ENCODE measurements at regions not wholly inside any gene's neighbourhood (a gene's known extent, or its start where the extent isn't known, plus 50 kb on each side); places are given as distances from the start of the nearest gene placed in this dataset.

GRCh38 chr6:143607974-143608373, 69.8 kb upstream of the PHACTR2 start:
- TF ChIP-seq, protein P1, sequence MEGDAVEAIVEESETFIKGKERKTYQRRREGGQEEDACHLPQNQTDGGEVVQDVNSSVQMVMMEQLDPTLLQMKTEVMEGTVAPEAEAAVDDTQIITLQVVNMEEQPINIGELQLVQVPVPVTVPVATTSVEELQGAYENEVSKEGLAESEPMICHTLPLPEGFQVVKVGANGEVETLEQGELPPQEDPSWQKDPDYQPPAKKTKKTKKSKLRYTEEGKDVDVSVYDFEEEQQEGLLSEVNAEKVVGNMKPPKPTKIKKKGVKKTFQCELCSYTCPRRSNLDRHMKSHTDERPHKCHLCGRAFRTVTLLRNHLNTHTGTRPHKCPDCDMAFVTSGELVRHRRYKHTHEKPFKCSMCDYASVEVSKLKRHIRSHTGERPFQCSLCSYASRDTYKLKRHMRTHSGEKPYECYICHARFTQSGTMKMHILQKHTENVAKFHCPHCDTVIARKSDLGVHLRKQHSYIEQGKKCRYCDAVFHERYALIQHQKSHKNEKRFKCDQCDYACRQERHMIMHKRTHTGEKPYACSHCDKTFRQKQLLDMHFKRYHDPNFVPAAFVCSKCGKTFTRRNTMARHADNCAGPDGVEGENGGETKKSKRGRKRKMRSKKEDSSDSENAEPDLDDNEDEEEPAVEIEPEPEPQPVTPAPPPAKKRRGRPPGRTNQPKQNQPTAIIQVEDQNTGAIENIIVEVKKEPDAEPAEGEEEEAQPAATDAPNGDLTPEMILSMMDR (IDR thresholded peaks at IDR 0.05; ENCODE audit: low read depth, low read length, missing control alignments): no peak
- no peak overlapping the region for H3K4me3 ChIP-seq (ENCODE audit: low read depth, low read length)
- no peak for DNase-seq (ENCODE audit: low read depth)

GRCh38 chr6:143607168-143607567, 70.6 kb upstream of the PHACTR2 start:
- no peak overlapping the region for H3K4me3 ChIP-seq (ENCODE audit: low read depth, low read length)
- TF ChIP-seq, protein P1 (IDR thresholded peaks at IDR 0.05; ENCODE audit: low read depth, low read length, missing control alignments): no peak
- no peak for DNase-seq (ENCODE audit: low read depth)

DNA sequence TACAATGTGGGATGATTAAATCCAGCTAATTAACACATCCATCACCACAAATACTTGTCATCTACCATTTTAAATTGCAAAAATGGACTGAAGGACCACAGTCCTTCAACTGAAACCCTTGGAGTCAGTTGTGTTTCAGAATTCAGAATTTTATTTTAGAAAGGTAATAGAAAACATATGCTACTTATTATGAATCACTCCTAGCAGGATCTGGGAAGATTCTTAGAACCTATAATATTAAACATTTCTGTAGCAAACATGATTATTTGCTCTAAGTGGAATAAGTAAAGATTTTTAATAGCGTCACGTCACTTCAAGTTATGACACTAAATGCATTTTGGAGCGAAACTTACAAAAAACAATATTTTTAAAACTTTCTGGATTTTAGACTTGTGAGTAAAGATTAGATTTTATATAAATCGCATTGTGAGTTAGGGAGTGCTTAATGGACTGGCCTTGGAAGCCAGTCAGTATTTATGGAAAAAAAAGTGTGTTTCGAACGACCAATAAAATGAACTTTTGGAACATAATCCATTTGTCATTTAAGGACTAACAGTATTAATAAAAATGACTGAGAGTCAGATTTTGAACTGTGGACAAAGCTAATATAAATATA, 71.8 kb upstream of the PHACTR2 start:
- TF ChIP-seq, protein P1 (IDR thresholded peaks at IDR 0.05; ENCODE audit: low read depth, low read length, missing control alignments): no peak
- DNase-seq (ENCODE audit: low read depth): no peak
- H3K4me3 ChIP-seq (ENCODE audit: low read depth, low read length): no peak overlapping the region

GRCh38 chr6:143603455-143603854, 74.3 kb upstream of the PHACTR2 start:
- no peak overlapping the region for H3K4me3 ChIP-seq (ENCODE audit: low read depth, low read length)
- no peak for DNase-seq (ENCODE audit: low read depth)

DNA sequence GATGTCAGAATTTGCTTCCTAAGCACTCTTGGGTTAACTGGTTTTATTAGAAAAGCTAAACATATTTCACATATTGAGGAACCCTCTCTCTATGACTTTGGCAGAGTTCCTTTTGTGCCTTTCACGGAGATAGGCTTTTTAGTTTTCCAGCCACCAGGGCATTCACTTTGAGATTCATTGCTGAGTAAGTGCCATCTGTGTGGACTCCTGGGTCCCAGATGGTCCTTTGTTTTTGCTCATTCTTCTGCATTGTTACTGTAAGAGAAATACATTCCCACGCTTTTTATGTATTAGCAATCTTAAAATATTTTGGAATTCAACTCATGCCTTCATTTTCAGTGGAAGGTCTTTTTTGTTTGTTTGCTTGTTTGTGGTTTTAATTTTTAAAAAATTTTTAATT, 76.3 kb upstream of the PHACTR2 start:
- no peak overlapping the region for H3K4me3 ChIP-seq (ENCODE audit: low read depth, low read length)
- TF ChIP-seq, protein P1 (IDR thresholded peaks at IDR 0.05; ENCODE audit: low read depth, low read length, missing control alignments): no peak
- no peak for DNase-seq (ENCODE audit: low read depth)

More at GRCh38 chr6:143603455-143603854, 74.3 kb upstream of the PHACTR2 start:
- TF ChIP-seq, protein P1 (IDR thresholded peaks at IDR 0.05; ENCODE audit: low read depth, low read length, missing control alignments): no peak

GRCh38 chr6:143600821-143601220, 76.9 kb upstream of the PHACTR2 start:
- H3K4me3 ChIP-seq (ENCODE audit: low read depth, low read length): no peak overlapping the region
- no peak for DNase-seq (ENCODE audit: low read depth)
- TF ChIP-seq, protein P1 (IDR thresholded peaks at IDR 0.05; ENCODE audit: low read depth, low read length, missing control alignments): no peak

DNA sequence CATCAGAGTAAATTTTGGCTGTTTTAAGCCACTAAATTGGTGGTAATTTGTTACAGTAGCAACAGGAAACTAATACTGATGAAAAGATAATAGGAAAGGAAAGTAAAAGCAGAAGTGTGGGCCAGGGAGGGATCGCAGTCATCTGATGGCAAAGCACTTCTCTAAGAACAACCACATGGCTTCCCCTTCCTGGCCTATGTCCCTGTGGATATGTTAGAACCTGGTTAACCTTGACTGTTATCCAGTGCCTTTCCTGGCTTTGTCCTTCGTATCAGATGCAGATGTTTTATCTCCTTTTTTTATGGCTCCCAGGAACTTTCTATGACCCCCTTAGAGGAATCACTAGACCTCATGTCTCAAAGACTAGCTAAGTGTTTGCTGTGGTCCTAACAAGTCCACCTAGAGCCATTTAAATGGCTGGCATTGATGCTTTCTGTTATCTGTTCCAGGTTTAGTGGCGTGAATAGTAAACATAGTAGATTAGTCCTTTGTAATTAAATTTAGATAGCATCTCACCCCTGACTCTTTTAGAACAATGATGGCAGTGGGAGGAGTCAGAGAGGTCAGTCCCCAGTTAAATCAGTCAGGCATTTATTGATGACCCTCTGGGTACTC, 79.2 kb upstream of the PHACTR2 start:
- H3K4me3 ChIP-seq (ENCODE audit: low read depth, low read length): no peak overlapping the region
- no peak for DNase-seq (ENCODE audit: low read depth)
- TF ChIP-seq, protein P1 (IDR thresholded peaks at IDR 0.05; ENCODE audit: low read depth, low read length, missing control alignments): no peak
